RWPE1 (cell line): ENCODE measurements at regions not wholly inside any gene's neighbourhood (a gene's known extent, or its start where the extent isn't known, plus 50 kb on each side); places are given as distances from the start of the nearest gene placed in this dataset.

Experiments used
- CTCF ChIA-PET: fragments of 350-600 bp; sonication (Branson Sonifier 250); formaldehyde crosslinking; extraction: SDS; loops from one replicate; lab custom pipeline; 2021; lab: Yijun Ruan, JAX
- POLR2A ChIA-PET: fragments of 400-600 bp; formaldehyde crosslinking; extraction: SDS; loops from one replicate; lab custom pipeline; 2020; ENCODE audit warnings: antibody characterized with exemption; ENCODE audit not compliant: low non-redundant PET; lab: Yijun Ruan, JAX
- DNase-seq: peaks from one replicate; pipeline ENCODE4 v3.0.0; 2012; ENCODE audit warnings: low spot score
- H3K27ac ChIP-seq: fragments of 450-650 bp; 2 replicates; pipeline ENCODE4 v1.5.1; 2017
- CTCF ChIP-seq: fragments of 450-650 bp; conservative IDR thresholded peaks from 2 replicates; pipeline ENCODE4 v1.5.1; 2017; ENCODE audit warnings: low read depth, mild to moderate bottlenecking

GRCh38 chr3:154480033-154480432, 50.0 kb upstream of the GPR149 start:
- ChIA-PET POLR2A (no interaction called here), CTCF (no interaction called here)
- no peak overlapping the region for H3K27ac ChIP-seq
- TF ChIP-seq CTCF: no peak
- no peak for DNase-seq
